Hepatocyte (in vitro differentiated cells): ENCODE measurements at regions not wholly inside any gene's neighbourhood (a gene's known extent, or its start where the extent isn't known, plus 50 kb on each side); places are given as distances from the start of the nearest gene placed in this dataset.

Experiments
- DNase-seq: peaks from one replicate; pipeline ENCODE4 v3.0.0-alpha.2; 2016; ENCODE audit warnings: low spot score
- H2AFZ ChIP-seq: fragments of 200-600 bp; sonication (generic); 2 replicates; pipeline ENCODE4 v1.6.0; 2016; ENCODE audit warnings: antibody characterized with exemption, mild to moderate bottlenecking
- H3K27ac ChIP-seq: fragments of 200-600 bp; sonication (generic); 2 replicates; pipeline ENCODE4 v1.5.1; 2016; ENCODE audit warnings: mild to moderate bottlenecking
- H3K27me3 ChIP-seq: fragments of 200-600 bp; sonication (generic); 2 replicates; pipeline ENCODE4 v1.6.1; 2016
- H3K36me3 ChIP-seq: fragments of 200-600 bp; sonication (generic); replicated peaks from 2 replicates; pipeline ENCODE4 v1.5.1; 2016; ENCODE audit warnings: low read depth; ENCODE audit not compliant: insufficient read depth
- H3K4me1 ChIP-seq: fragments of 200-600 bp; sonication (generic); 2 replicates; pipeline ENCODE4 v1.5.1; 2016; ENCODE audit warnings: mild to moderate bottlenecking, moderate library complexity; ENCODE audit not compliant: insufficient read depth
- H3K4me2 ChIP-seq: fragments of 200-600 bp; sonication (generic); 2 replicates; pipeline ENCODE4 v1.6.0; 2016
- H3K4me3 ChIP-seq: fragments of 200-600 bp; sonication (generic); 2 replicates; pipeline ENCODE4 v1.5.1; 2016; ENCODE audit warnings: mild to moderate bottlenecking
- H3K79me2 ChIP-seq: fragments of 200-600 bp; sonication (generic); 2 replicates; pipeline ENCODE4 v1.6.0; 2017; ENCODE audit warnings: mild to moderate bottlenecking
- H3K9me2 ChIP-seq: fragments of 200-600 bp; sonication (generic); replicated peaks from 2 replicates; pipeline ENCODE4 v1.6.0; 2017; ENCODE audit warnings: mild to moderate bottlenecking; ENCODE audit not compliant: insufficient read depth
- H3K9me3 ChIP-seq: fragments of 200-600 bp; sonication (generic); 2 replicates; pipeline ENCODE4 v1.5.1; 2016; ENCODE audit warnings: low read depth, mild to moderate bottlenecking
- H4K20me1 ChIP-seq: fragments of 200-600 bp; sonication (generic); 2 replicates; pipeline ENCODE4 v1.6.0; 2016; ENCODE audit warnings: mild to moderate bottlenecking; ENCODE audit not compliant: insufficient read depth, poor library complexity, severe bottlenecking
- CTCF ChIP-seq: fragments of 200-600 bp; sonication (generic); IDR thresholded peaks from 2 replicates; pipeline ENCODE4 v1.5.1; 2016; ENCODE audit warnings: antibody characterized with exemption, mild to moderate bottlenecking; ENCODE audit not compliant: poor library complexity
- EZH2 ChIP-seq: fragments of 200-600 bp; sonication (generic); IDR thresholded peaks from 2 replicates; pipeline ENCODE4 v1.6.1; 2016; ENCODE audit warnings: antibody characterized with exemption, mild to moderate bottlenecking, borderline replicate concordance
- EZH2phosphoT487 ChIP-seq: fragments of 200-600 bp; sonication (generic); IDR thresholded peaks from one replicate; pipeline ENCODE4 v1.6.1; 2018; ENCODE audit warnings: antibody characterized with exemption, mild to moderate bottlenecking, low read depth, moderate library complexity; ENCODE audit not compliant: unreplicated experiment, severe bottlenecking
- WGBS: methylation state at CpG from one replicate; pipeline ENCODE4 v1.1.6; 2016; ENCODE audit warnings: low lambda C conversion rate; ENCODE audit errors: missing lambda C conversion rate; 5-methylcytosine and 5-hydroxymethylcytosine counted together

DNA sequence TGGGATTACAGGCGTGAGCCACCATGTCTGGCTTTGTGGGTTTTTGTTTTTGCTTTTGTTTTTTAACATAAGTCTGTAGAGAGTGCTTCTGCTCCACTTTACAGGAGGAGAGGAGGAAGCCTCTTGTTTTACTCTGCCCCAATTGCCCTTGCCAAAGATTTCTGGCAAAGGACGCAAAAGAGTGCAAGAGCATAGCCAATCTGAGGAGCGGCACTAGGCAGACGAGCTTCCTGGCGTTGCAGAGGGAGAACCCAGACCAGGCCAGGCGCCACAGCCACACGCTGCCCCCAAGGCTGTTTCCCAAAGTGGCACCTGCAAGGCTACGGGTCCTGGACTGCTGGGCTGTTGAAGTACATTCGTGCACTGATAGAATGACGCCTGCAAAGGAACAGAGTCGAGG lies 96.2 kb downstream of the BBS10 start:
- no peaks in the 10 kb centered on the region for H3K4me1 ChIP-seq
- H4K20me1 ChIP-seq = no peaks in the 10 kb centered on the region
- WGBS = 96% methylated on average over 11 of the region's 11 CpGs
- H3K9me3 ChIP-seq = no peaks in the 10 kb centered on the region
- no peak for DNase-seq
- TF ChIP-seq EZH2phosphoT487 (no peak), CTCF (no peak), EZH2 (no peak)
- H3K79me2 ChIP-seq = no peaks in the 10 kb centered on the region
- no peak overlapping the region for H3K4me2 ChIP-seq
- H3K9me2 ChIP-seq = no peaks in the 10 kb centered on the region
- H2AFZ ChIP-seq = no peak overlapping the region
- H3K4me3 ChIP-seq = no peak overlapping the region
- no peaks in the 10 kb centered on the region for H3K36me3 ChIP-seq
- no peak overlapping the region for H3K27ac ChIP-seq
- no peaks in the 10 kb centered on the region for H3K27me3 ChIP-seq

GRCh38 chr12:76250256-76250655 lies 98.0 kb downstream of the BBS10 start:
- Histone ChIP-seq H2AFZ (no peak overlapping the region), H4K20me1 (no peaks in the 10 kb centered on the region), H3K27ac (no peak overlapping the region), H3K27me3 (no peaks in the 10 kb centered on the region), H3K4me2 (no peak overlapping the region), H3K4me1 (no peaks in the 10 kb centered on the region), H3K9me3 (no peaks in the 10 kb centered on the region), H3K79me2 (no peaks in the 10 kb centered on the region), H3K9me2 (no peaks in the 10 kb centered on the region), H3K4me3 (no peak overlapping the region), H3K36me3 (no peaks in the 10 kb centered on the region)
- 65% methylated on average over 3 of the region's 3 CpGs for WGBS
- TF ChIP-seq EZH2 (no peak), CTCF (no peak), EZH2phosphoT487 (no peak)
- no peak for DNase-seq

DNA sequence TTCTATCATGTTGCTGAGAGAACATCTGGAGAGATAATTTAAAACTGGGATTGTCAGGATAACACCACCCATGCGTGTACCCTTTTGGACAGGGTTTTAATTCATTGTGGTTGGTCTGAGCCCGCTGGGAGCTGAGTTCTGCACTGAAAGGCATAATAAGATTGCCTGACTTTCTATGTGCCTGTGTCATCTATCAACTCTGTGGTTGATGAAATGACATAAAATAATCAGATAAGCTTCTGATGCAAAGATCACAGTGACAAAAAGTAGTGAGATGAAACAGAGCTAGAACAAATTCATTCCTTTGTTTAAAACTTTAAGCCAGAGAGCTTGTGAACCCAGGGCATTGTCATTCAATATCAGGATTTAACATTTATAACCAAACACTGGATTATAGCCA lies 98.7 kb downstream of the BBS10 start:
- no peak overlapping the region for H3K4me2 ChIP-seq
- H4K20me1 ChIP-seq = no peaks in the 10 kb centered on the region
- H3K27me3 ChIP-seq = no peaks in the 10 kb centered on the region
- no peak for DNase-seq
- H3K27ac ChIP-seq = no peak overlapping the region
- no peak overlapping the region for H3K4me3 ChIP-seq
- no peaks in the 10 kb centered on the region for H3K9me2 ChIP-seq
- TF ChIP-seq EZH2phosphoT487 (no peak), CTCF (no peak), EZH2 (no peak)
- H2AFZ ChIP-seq = no peak overlapping the region
- whole genome bisulfite sequencing = 65% methylated on average over 2 of the region's 2 CpGs
- H3K36me3 ChIP-seq = no peaks in the 10 kb centered on the region
- H3K79me2 ChIP-seq = no peaks in the 10 kb centered on the region
- no peaks in the 10 kb centered on the region for H3K9me3 ChIP-seq
- no peaks in the 10 kb centered on the region for H3K4me1 ChIP-seq

DNA sequence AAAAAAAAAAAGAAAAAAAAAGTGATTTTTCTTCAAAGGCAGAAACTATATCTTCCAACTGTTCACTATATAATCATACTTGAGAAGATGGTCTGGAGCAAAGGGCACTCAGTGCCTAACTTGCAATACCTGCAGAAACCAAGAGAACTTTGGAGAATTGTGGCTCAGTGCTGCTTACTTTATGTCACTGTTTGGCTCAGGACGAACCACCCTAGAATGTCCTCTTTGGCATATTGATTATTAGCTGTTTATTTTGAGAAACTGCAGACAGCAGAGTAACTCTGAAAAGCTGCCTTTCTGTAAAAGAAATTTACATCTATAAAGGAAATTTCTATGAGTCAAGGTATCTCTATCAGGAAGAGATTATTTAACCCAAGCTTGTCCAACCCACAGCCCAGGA lies 100.2 kb downstream of the BBS10 start:
- no peak for TF ChIP-seq EZH2
- no peak for TF ChIP-seq EZH2phosphoT487
- Histone ChIP-seq H3K4me2 (no peak overlapping the region), H3K36me3 (no peaks in the 10 kb centered on the region), H2AFZ (no peak overlapping the region), H3K4me3 (no peak overlapping the region), H3K4me1 (no peaks in the 10 kb centered on the region), H3K9me3 (no peaks in the 10 kb centered on the region), H3K79me2 (no peaks in the 10 kb centered on the region), H3K9me2 (no peaks in the 10 kb centered on the region), H3K27me3 (no peaks in the 10 kb centered on the region), H4K20me1 (no peaks in the 10 kb centered on the region), H3K27ac (no peak overlapping the region)
- 82% methylated on average over 1 of the region's 1 CpG for WGBS
- no peak for DNase-seq
